GM12872 (cell line): ENCODE measurements at regions not wholly inside any gene's neighbourhood (a gene's known extent, or its start where the extent isn't known, plus 50 kb on each side); places are given as distances from the start of the nearest gene placed in this dataset.

Experiments used
- CTCF ChIP-seq: IDR thresholded peaks from 3 replicates; pipeline ENCODE4 v1.5.1; 2011; ENCODE audit warnings: low read depth, mild to moderate bottlenecking, low read length, moderate library complexity; ENCODE audit not compliant: insufficient read depth

GRCh38 chr3:137615659-137616418 lies 148.3 kb upstream of the SOX14 start:
- no peak for TF ChIP-seq CTCF

DNA sequence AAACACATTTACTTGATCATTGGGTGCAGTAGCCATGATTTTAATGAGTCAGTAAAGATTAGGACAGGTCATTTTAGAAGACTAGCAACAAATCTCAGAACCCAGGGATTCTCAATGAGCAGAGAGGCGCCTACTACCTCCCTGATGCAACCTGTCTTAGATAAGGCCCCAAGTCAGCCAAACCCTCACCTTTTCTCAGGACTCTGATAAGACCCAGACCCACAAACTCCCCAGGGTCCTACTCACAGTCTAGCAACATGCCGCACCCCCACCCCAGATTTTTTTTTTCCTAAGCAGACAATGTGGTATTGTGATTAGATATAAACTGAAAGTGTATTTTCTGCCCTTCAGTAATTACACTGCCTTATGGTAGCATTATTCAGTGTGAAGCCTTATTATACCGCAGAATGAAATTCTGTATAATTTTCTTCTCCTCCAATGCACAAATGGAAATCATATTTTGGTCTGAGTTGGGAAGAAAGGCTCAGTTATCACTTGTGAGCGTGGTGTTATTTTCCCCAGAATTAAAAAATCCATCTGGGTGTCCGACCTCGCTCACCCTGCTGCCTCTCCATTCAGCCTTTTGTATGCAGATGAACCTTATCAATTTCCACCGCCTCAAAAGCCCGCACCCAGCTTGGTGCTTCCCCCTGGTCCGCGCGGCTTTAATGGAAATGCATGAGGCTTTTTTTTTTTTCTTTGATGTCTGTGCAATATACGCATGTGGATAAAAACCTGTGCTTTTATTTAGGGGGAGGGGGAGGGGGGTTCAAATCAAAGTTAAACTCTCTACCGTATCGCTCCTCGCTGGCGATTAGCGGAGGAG lies 122.0 kb upstream of the SOX14 start:
- no peak for TF ChIP-seq CTCF

DNA sequence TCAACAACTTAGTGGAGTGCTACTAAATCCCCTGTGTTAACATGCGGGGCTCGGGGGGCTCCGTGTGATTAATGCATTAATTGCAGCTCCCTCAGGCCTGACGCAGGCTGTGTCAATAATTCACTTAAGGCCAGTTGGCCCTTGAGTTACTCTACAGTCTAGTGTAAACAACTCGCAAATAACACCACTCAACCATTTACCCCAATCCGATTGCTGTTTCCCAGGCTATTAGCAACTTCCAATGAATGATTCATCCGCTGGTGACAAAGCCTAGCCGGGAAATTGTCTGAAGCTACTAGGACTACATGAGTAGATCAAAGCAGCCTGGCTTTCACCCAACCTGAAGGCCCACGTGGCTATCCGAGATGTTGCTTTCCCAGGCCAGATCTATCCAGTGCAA lies 121.3 kb upstream of the SOX14 start:
- no peak for TF ChIP-seq CTCF

DNA sequence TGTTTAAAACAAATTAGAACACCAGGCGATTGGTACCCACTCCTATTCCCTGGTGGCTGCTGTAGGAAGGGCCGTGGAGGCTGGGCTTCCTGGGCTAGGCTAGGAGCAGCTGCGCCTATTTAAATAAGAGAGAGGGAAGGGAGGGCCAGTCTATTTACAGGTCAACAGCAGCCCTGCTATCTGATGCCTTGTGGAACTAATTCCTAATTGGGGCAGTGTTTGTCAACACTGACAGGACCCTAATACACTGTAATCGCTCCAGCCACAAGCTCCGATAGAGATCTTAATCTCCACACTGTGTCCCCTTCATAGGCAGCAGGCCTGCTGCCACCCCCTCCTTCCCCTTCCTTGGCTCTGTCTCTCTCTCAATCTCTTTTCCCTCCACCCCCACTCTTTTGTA lies 116.9 kb upstream of the SOX14 start:
- no peak for TF ChIP-seq CTCF

- no peak for TF ChIP-seq CTCF
These were observed 94.5 kb upstream of the SOX14 start for GRCh38 chr3:137669519-137670060.

DNA sequence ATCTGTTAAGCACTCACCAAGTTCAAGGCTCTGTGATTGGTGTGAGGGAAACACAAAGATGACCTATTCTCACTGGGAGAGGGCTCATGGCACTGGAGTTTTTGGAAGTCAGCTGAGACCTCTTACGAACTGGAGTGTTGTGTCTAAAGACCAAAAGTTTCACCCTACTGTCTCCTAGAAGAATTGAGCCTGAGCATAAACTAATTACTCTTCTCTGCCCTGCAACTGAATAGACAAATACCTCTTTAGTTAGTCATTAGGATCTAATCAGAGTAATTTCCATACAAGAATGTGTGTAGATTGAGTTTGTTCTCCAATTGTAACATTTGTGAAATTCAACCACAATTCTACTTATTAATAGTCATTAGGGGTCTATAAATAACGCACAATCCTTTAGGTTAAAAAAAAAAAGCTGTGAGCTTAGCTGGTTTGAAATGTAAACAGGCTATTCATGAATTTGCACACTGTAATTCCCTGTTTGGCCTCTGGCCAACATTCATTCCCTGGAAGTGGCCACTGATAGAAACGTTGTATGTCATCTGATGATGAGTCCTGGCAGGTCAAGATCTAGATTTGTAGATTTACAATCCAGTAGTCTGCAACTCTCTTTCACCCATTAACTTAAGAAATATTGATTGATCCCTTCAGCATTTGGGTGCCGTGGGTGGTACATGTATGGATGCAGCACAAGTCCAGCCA lies 76.8 kb upstream of the SOX14 start:
- TF ChIP-seq CTCF: no peak
